ENCODE measurements at regions not wholly inside any gene's neighbourhood (a gene's known extent, or its start where the extent isn't known, plus 50 kb on each side); places are given as distances from the start of the nearest gene placed in this dataset.

GRCh38 chr2:129301431-129301913, 678.0 kb upstream of the RAB6C start:
- no TSS peak for BruUV-seq (replicated peaks)
- Histone ChIP-seq H2AFZ (ENCODE audit: low read length) (no peak overlapping the region), H3K27me3 (ENCODE audit: low read length) (no peaks in the 10 kb centered on the region), H4K20me1 (ENCODE audit: low read length) (no peaks in the 10 kb centered on the region), H3K4me2 (ENCODE audit: low read length) (no peak overlapping the region), H3K4me3 (ENCODE audit: low read length) (no peak overlapping the region), H3K9me2 (replicated peaks; ENCODE audit: low read length) (no peaks in the 10 kb centered on the region), H3K4me1 (ENCODE audit: insufficient read depth, low read length) (no peaks in the 10 kb centered on the region), H3K27ac (ENCODE audit: low read length) (no peak overlapping the region), H3K36me3 (ENCODE audit: low read depth, low read length) (no peaks in the 10 kb centered on the region; the same call in 1 of the 2 replicates), H3F3A (ENCODE audit: low read length, unreplicated experiment) (no peaks in the 10 kb centered on the region), H3K9me3 (ENCODE audit: low read length) (no peaks in the 10 kb centered on the region), H3K79me2 (ENCODE audit: low read length) (no peaks in the 10 kb centered on the region), H3K9ac (ENCODE audit: low read length) (no peak overlapping the region)
- DNase-seq = no peak
- no peak for ATAC-seq
- ChIA-PET CTCF (no interaction called here), POLR2A (ENCODE audit: unreplicated experiment) (no interaction called here)
- no peak for TF ChIP-seq EZH2phosphoT487 (IDR thresholded peaks at IDR 0.05; ENCODE audit: borderline replicate concordance, low read length)
- no peak for TF ChIP-seq CTCF (conservative IDR thresholded peaks at IDR 0.05; ENCODE audit: low read depth, low read length)
- no peak for TF ChIP-seq EZH2 (IDR thresholded peaks at IDR 0.05; ENCODE audit: low read length, unreplicated experiment)
- intact Hi-C loops (cut with micrococcal nuclease) = no loop called here

GRCh38 chr2:129302106-129302505, 677.4 kb upstream of the RAB6C start:
- BruUV-seq (replicated peaks) = no TSS peak
- Histone ChIP-seq H3F3A (ENCODE audit: low read length, unreplicated experiment) (no peaks in the 10 kb centered on the region), H3K4me1 (ENCODE audit: insufficient read depth, low read length) (no peaks in the 10 kb centered on the region), H3K27me3 (ENCODE audit: low read length) (no peaks in the 10 kb centered on the region), H3K27ac (ENCODE audit: low read length) (no peak overlapping the region), H3K9me3 (ENCODE audit: low read length) (no peaks in the 10 kb centered on the region), H3K36me3 (ENCODE audit: low read depth, low read length) (no peaks in the 10 kb centered on the region; the same call in 1 of the 2 replicates), H3K79me2 (ENCODE audit: low read length) (no peaks in the 10 kb centered on the region), H2AFZ (ENCODE audit: low read length) (no peak overlapping the region), H3K9me2 (replicated peaks; ENCODE audit: low read length) (no peaks in the 10 kb centered on the region), H3K4me2 (ENCODE audit: low read length) (no peak overlapping the region), H4K20me1 (ENCODE audit: low read length) (no peaks in the 10 kb centered on the region), H3K9ac (ENCODE audit: low read length) (no peak overlapping the region), H3K4me3 (ENCODE audit: low read length) (no peak overlapping the region)
- no peak for DNase-seq
- ATAC-seq = no peak
- ChIA-PET CTCF (no interaction called here), POLR2A (ENCODE audit: unreplicated experiment) (no interaction called here)
- intact Hi-C loops (cut with micrococcal nuclease) = no loop called here
- no peak for TF ChIP-seq CTCF (conservative IDR thresholded peaks at IDR 0.05; ENCODE audit: low read depth, low read length)

- no peak for ATAC-seq
- BruUV-seq (replicated peaks) = no TSS peak
- no peaks in the 10 kb centered on the region for H3K79me2 ChIP-seq (ENCODE audit: low read length)
- TF ChIP-seq EZH2phosphoT487 (IDR thresholded peaks at IDR 0.05; ENCODE audit: borderline replicate concordance, low read length) (no peak), CTCF (conservative IDR thresholded peaks at IDR 0.05; ENCODE audit: low read depth, low read length) (no peak), EZH2 (IDR thresholded peaks at IDR 0.05; ENCODE audit: low read length, unreplicated experiment) (no peak)
- no peak for DNase-seq
- no peak overlapping the region for H2AFZ ChIP-seq (ENCODE audit: low read length)
- H3K4me2 ChIP-seq (ENCODE audit: low read length) = no peak overlapping the region
- no peak overlapping the region for H3K9ac ChIP-seq (ENCODE audit: low read length)
- H3K27ac ChIP-seq (ENCODE audit: low read length) = no peak overlapping the region
- intact Hi-C loops (cut with micrococcal nuclease) = no loop called here
- POLR2A ChIA-PET (ENCODE audit: unreplicated experiment) = no interaction called here
- H3K9me2 ChIP-seq (replicated peaks; ENCODE audit: low read length) = no peaks in the 10 kb centered on the region
- no peaks in the 10 kb centered on the region for H3F3A ChIP-seq (ENCODE audit: low read length, unreplicated experiment)
- H4K20me1 ChIP-seq (ENCODE audit: low read length) = no peaks in the 10 kb centered on the region
- no peaks in the 10 kb centered on the region for H3K9me3 ChIP-seq (ENCODE audit: low read length)
- H3K4me3 ChIP-seq (ENCODE audit: low read length) = no peak overlapping the region
- CTCF ChIA-PET = no interaction called here
- no peaks in the 10 kb centered on the region for H3K27me3 ChIP-seq (ENCODE audit: low read length)
- no peaks in the 10 kb centered on the region for H3K4me1 ChIP-seq (ENCODE audit: insufficient read depth, low read length)
- H3K36me3 ChIP-seq (ENCODE audit: low read depth, low read length) = no peaks in the 10 kb centered on the region
These were observed 676.8 kb upstream of the RAB6C start for GRCh38 chr2:129302561-129303183.
